ENCODE measurements at regions not wholly inside any gene's neighbourhood (a gene's known extent, or its start where the extent isn't known, plus 50 kb on each side); places are given as distances from the start of the nearest gene placed in this dataset.

GRCh38 chr9:1919229-1919628 is 95.9 kb upstream of the SMARCA2 start:
- no peak for TF ChIP-seq CTCF (IDR thresholded peaks at IDR 0.05; ENCODE audit: low read length)
- TF ChIP-seq EZH2 (IDR thresholded peaks at IDR 0.05; ENCODE audit: borderline replicate concordance, low read length) = no peak

All from OCI-LY1 (cell line).